Astrocyte (in vitro differentiated cells and primary cell): ENCODE measurements at regions not wholly inside any gene's neighbourhood (a gene's known extent, or its start where the extent isn't known, plus 50 kb on each side); places are given as distances from the start of the nearest gene placed in this dataset.

ENCODE experiments used
- EZH2 ChIP-seq: IDR thresholded peaks from 2 replicates; pipeline ENCODE4 v1.6.1; 2012; ENCODE audit warnings: mild to moderate bottlenecking, low read length, inconsistent platforms; ENCODE audit not compliant: insufficient read depth
- TF ChIP-seq, protein P1 (sequence below): IDR thresholded peaks from 2 replicates; pipeline ENCODE4 v1.5.1; 2011; ENCODE audit warnings: low read depth, mild to moderate bottlenecking, inconsistent platforms, low read length, moderate library complexity; ENCODE audit not compliant: insufficient read depth

DNA sequence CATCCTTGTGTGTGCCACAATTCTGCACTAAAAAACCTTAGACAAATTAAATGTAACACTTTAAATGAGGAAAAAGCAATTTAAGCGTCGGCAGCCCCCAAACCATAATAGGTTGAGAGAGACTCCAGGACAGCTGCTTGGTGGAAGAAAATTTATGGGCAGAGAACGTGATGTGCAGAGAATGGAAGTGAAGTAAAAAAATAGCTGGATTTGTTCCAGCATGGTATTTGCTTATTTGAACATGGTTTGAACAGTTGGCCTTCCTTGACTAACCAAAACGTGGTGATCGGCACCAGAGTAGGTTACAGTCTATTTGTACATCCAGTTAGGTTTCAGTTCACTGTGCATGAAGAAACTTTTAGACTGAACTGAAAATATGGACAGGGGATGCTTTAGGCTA lies 343.0 kb upstream of the CPEB2 start:
- TF ChIP-seq, protein P1, sequence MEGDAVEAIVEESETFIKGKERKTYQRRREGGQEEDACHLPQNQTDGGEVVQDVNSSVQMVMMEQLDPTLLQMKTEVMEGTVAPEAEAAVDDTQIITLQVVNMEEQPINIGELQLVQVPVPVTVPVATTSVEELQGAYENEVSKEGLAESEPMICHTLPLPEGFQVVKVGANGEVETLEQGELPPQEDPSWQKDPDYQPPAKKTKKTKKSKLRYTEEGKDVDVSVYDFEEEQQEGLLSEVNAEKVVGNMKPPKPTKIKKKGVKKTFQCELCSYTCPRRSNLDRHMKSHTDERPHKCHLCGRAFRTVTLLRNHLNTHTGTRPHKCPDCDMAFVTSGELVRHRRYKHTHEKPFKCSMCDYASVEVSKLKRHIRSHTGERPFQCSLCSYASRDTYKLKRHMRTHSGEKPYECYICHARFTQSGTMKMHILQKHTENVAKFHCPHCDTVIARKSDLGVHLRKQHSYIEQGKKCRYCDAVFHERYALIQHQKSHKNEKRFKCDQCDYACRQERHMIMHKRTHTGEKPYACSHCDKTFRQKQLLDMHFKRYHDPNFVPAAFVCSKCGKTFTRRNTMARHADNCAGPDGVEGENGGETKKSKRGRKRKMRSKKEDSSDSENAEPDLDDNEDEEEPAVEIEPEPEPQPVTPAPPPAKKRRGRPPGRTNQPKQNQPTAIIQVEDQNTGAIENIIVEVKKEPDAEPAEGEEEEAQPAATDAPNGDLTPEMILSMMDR, result no peak
- TF ChIP-seq EZH2, result no peak
